Hepatocyte (in vitro differentiated cells): ENCODE measurements at regions not wholly inside any gene's neighbourhood (a gene's known extent, or its start where the extent isn't known, plus 50 kb on each side); places are given as distances from the start of the nearest gene placed in this dataset.

ENCODE experiments used
- DNase-seq: peaks from one replicate; pipeline ENCODE4 v3.0.0-alpha.2; 2016; ENCODE audit warnings: low spot score
- H2AFZ ChIP-seq: fragments of 200-600 bp; sonication (generic); 2 replicates; pipeline ENCODE4 v1.6.0; 2016; ENCODE audit warnings: antibody characterized with exemption, mild to moderate bottlenecking
- H3K27ac ChIP-seq: fragments of 200-600 bp; sonication (generic); 2 replicates; pipeline ENCODE4 v1.5.1; 2016; ENCODE audit warnings: mild to moderate bottlenecking
- H3K27me3 ChIP-seq: fragments of 200-600 bp; sonication (generic); 2 replicates; pipeline ENCODE4 v1.6.1; 2016
- H3K36me3 ChIP-seq: fragments of 200-600 bp; sonication (generic); replicated peaks from 2 replicates; pipeline ENCODE4 v1.5.1; 2016; ENCODE audit warnings: low read depth; ENCODE audit not compliant: insufficient read depth
- H3K4me1 ChIP-seq: fragments of 200-600 bp; sonication (generic); 2 replicates; pipeline ENCODE4 v1.5.1; 2016; ENCODE audit warnings: mild to moderate bottlenecking, moderate library complexity; ENCODE audit not compliant: insufficient read depth
- H3K4me2 ChIP-seq: fragments of 200-600 bp; sonication (generic); 2 replicates; pipeline ENCODE4 v1.6.0; 2016
- H3K4me3 ChIP-seq: fragments of 200-600 bp; sonication (generic); 2 replicates; pipeline ENCODE4 v1.5.1; 2016; ENCODE audit warnings: mild to moderate bottlenecking
- H3K79me2 ChIP-seq: fragments of 200-600 bp; sonication (generic); 2 replicates; pipeline ENCODE4 v1.6.0; 2017; ENCODE audit warnings: mild to moderate bottlenecking
- H3K9me2 ChIP-seq: fragments of 200-600 bp; sonication (generic); replicated peaks from 2 replicates; pipeline ENCODE4 v1.6.0; 2017; ENCODE audit warnings: mild to moderate bottlenecking; ENCODE audit not compliant: insufficient read depth
- H3K9me3 ChIP-seq: fragments of 200-600 bp; sonication (generic); 2 replicates; pipeline ENCODE4 v1.5.1; 2016; ENCODE audit warnings: low read depth, mild to moderate bottlenecking
- H4K20me1 ChIP-seq: fragments of 200-600 bp; sonication (generic); 2 replicates; pipeline ENCODE4 v1.6.0; 2016; ENCODE audit warnings: mild to moderate bottlenecking; ENCODE audit not compliant: insufficient read depth, poor library complexity, severe bottlenecking
- CTCF ChIP-seq: fragments of 200-600 bp; sonication (generic); IDR thresholded peaks from 2 replicates; pipeline ENCODE4 v1.5.1; 2016; ENCODE audit warnings: antibody characterized with exemption, mild to moderate bottlenecking; ENCODE audit not compliant: poor library complexity
- EZH2 ChIP-seq: fragments of 200-600 bp; sonication (generic); IDR thresholded peaks from 2 replicates; pipeline ENCODE4 v1.6.1; 2016; ENCODE audit warnings: antibody characterized with exemption, mild to moderate bottlenecking, borderline replicate concordance
- EZH2phosphoT487 ChIP-seq: fragments of 200-600 bp; sonication (generic); IDR thresholded peaks from one replicate; pipeline ENCODE4 v1.6.1; 2018; ENCODE audit warnings: antibody characterized with exemption, mild to moderate bottlenecking, low read depth, moderate library complexity; ENCODE audit not compliant: unreplicated experiment, severe bottlenecking
- WGBS: methylation state at CpG from one replicate; pipeline ENCODE4 v1.1.6; 2016; ENCODE audit warnings: low lambda C conversion rate; ENCODE audit errors: missing lambda C conversion rate; 5-methylcytosine and 5-hydroxymethylcytosine counted together

GRCh38 chr3:152177757-152178156, 91.0 kb upstream of the MBNL1 start:
- Histone ChIP-seq H3K9me2 (no peaks in the 10 kb centered on the region), H2AFZ (no peak overlapping the region), H3K36me3 (no peaks in the 10 kb centered on the region), H3K4me1 (peaks cover 9% of the 10 kb centered on the region), H3K4me2 (no peak overlapping the region), H3K79me2 (no peaks in the 10 kb centered on the region), H3K4me3 (no peak overlapping the region), H3K27me3 (no peaks in the 10 kb centered on the region), H3K9me3 (no peaks in the 10 kb centered on the region), H4K20me1 (no peaks in the 10 kb centered on the region), H3K27ac (no peak overlapping the region)
- DNase-seq, result no peak
- no peak for TF ChIP-seq CTCF
- TF ChIP-seq EZH2, result no peak
- TF ChIP-seq EZH2phosphoT487, result no peak
- 92% methylated on average over 1 of the region's 1 CpG for WGBS

- Histone ChIP-seq H3K4me2 (no peak overlapping the region), H3K4me1 (no peaks in the 10 kb centered on the region), H4K20me1 (no peaks in the 10 kb centered on the region), H3K27ac (no peak overlapping the region), H3K9me3 (no peaks in the 10 kb centered on the region), H3K4me3 (no peak overlapping the region), H3K9me2 (no peaks in the 10 kb centered on the region), H2AFZ (no peak overlapping the region), H3K79me2 (no peaks in the 10 kb centered on the region), H3K36me3 (no peaks in the 10 kb centered on the region), H3K27me3 (no peaks in the 10 kb centered on the region)
- DNase-seq, result peak; percentile 15
- TF ChIP-seq EZH2 (no peak), CTCF (peak; percentile 29)
- 66% methylated on average over 4 of the region's 4 CpGs for WGBS
Measured at GRCh38 chr3:152183473-152183872, 85.3 kb upstream of the MBNL1 start.

- Histone ChIP-seq H3K79me2 (no peaks in the 10 kb centered on the region), H2AFZ (no peak overlapping the region), H3K4me1 (no peaks in the 10 kb centered on the region), H3K9me2 (no peaks in the 10 kb centered on the region), H3K27ac (no peak overlapping the region), H3K9me3 (no peaks in the 10 kb centered on the region), H3K27me3 (no peaks in the 10 kb centered on the region), H4K20me1 (no peaks in the 10 kb centered on the region), H3K36me3 (no peaks in the 10 kb centered on the region), H3K4me3 (no peak overlapping the region), H3K4me2 (no peak overlapping the region)
- TF ChIP-seq EZH2phosphoT487 (no peak), EZH2 (no peak), CTCF (no peak)
- DNase-seq, result no peak
- WGBS, result 94% methylated on average over 5 of the region's 5 CpGs
Measured at GRCh38 chr3:152184971-152185686, 83.6 kb upstream of the MBNL1 start.
